ENCODE measurements at regions not wholly inside any gene's neighbourhood (a gene's known extent, or its start where the extent isn't known, plus 50 kb on each side); places are given as distances from the start of the nearest gene placed in this dataset.

GRCh38 chr12:59077575-59078426 is 157.5 kb upstream of the LRIG3 start:
- 67 to 72% methylated on average over 6 of the region's 6 CpGs for WGBS, 2 donors
- no peak overlapping the region for H3K4me3 ChIP-seq
- ATAC-seq, result peak in 3 of 4 donors; percentile 54 to 75 (median 65)
- H3K4me1 ChIP-seq, result peaks cover 0 to 5% (median 4%) of the 10 kb centered on the region in 3 donors
- H3K36me3 ChIP-seq, result no peaks in the 10 kb centered on the region
- DNase-seq, result peak in 1 of 6 donors; percentile 19
- intact Hi-C loops (cut with DNase I), result no loop called here
- no peaks in the 10 kb centered on the region for H3K27me3 ChIP-seq
- no peak for FAIRE-seq
- H3K9me3 ChIP-seq, result no peaks in the 10 kb centered on the region
- H3K27ac ChIP-seq, result no peak overlapping the region
- TF ChIP-seq CTCF (IDR thresholded peaks at IDR 0.05), result no peak

DNA sequence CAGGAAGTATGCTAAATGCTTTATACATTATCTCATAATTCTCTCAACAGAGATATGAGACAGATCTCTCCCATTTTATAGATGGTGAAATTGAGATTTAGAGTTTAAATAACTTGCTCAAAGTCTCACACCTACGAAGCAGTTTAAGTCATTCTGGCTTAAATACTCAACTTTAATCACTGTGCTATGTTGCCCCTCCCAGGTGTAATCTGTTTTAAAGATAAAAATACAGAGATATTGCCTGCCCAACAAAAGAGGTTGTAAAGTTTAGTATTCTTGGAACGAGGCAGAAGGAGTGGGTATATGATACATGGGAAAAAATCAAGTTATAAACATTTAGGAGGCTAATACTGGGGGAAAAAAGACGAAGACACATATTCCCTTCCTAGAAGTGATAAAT is 156.8 kb upstream of the LRIG3 start:
- H3K4me1 ChIP-seq, result peaks cover 0 to 5% (median 4%) of the 10 kb centered on the region in 3 donors
- H3K27me3 ChIP-seq, result no peaks in the 10 kb centered on the region
- no peak for DNase-seq
- no peak for ATAC-seq
- H3K27ac ChIP-seq, result no peak overlapping the region
- intact Hi-C loops (cut with DNase I), result no loop called here
- no peaks in the 10 kb centered on the region for H3K9me3 ChIP-seq
- no peaks in the 10 kb centered on the region for H3K36me3 ChIP-seq
- no peak for TF ChIP-seq CTCF (IDR thresholded peaks at IDR 0.05)
- whole genome bisulfite sequencing, 2 donors, result 36 to 47% methylated on average over 3 of the region's 3 CpGs
- no peak overlapping the region for H3K4me3 ChIP-seq
- peak; percentile 45 for FAIRE-seq

- no peaks in the 10 kb centered on the region for H3K9me3 ChIP-seq
- DNase-seq (no peak), ATAC-seq (no peak), FAIRE-seq (no peak)
- no peak overlapping the region for H3K4me3 ChIP-seq
- WGBS, 2 donors, result 81 to 100% methylated on average over 1 of the region's 1 CpG
- TF ChIP-seq CTCF (IDR thresholded peaks at IDR 0.05), result no peak
- intact Hi-C loops (cut with DNase I), result no loop called here
- H3K27ac ChIP-seq, result no peak overlapping the region
- H3K4me1 ChIP-seq, result peaks cover 0 to 5% (median 4%) of the 10 kb centered on the region in 3 donors
- H3K27me3 ChIP-seq, result no peaks in the 10 kb centered on the region
- H3K36me3 ChIP-seq, result no peaks in the 10 kb centered on the region
These were observed 156.3 kb upstream of the LRIG3 start for GRCh38 chr12:59076622-59077021.

GRCh38 chr12:59075968-59076490 is 155.7 kb upstream of the LRIG3 start:
- H3K27ac ChIP-seq, result no peak overlapping the region
- no peak for TF ChIP-seq CTCF (IDR thresholded peaks at IDR 0.05)

DNA sequence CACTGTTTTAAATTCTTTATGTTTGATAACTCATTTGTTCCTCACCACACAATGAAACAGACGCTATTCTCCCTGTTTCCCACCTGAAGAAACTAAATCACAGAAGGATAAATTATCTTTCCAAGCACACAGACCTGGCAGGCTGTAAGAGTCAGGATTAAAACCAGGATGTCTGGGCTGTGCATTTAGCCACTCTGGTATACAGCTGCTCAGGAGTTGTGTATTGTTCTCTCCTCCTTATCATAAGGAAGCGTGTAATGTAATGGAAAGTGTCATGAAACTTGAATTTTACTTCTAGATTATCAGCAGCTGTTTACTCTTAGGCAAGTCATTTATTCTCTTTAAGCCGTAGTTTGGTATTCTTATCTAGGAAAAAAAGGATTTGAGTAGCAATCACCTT is 154.8 kb upstream of the LRIG3 start:
- 65 to 71% methylated on average over 3 of the region's 3 CpGs for WGBS, 2 donors
- no peak for FAIRE-seq
- intact Hi-C loops (cut with DNase I), result no loop called here
- Histone ChIP-seq H3K27ac (no peak overlapping the region), H3K4me1 (peaks cover 0 to 5% (median 4%) of the 10 kb centered on the region in 3 donors), H3K4me3 (no peak overlapping the region), H3K27me3 (no peaks in the 10 kb centered on the region), H3K36me3 (no peaks in the 10 kb centered on the region), H3K9me3 (no peaks in the 10 kb centered on the region)
- no peak for DNase-seq
- ATAC-seq, result no peak
- TF ChIP-seq CTCF (IDR thresholded peaks at IDR 0.05), result no peak

More at GRCh38 chr12:59075968-59076490, 155.7 kb upstream of the LRIG3 start:
- H3K9me3 ChIP-seq, result no peaks in the 10 kb centered on the region
- FAIRE-seq, result no peak
- 96 to 100% methylated on average over 4 of the region's 4 CpGs for WGBS, 2 donors
- peaks cover 0 to 5% (median 4%) of the 10 kb centered on the region in 3 donors for H3K4me1 ChIP-seq
- H3K27me3 ChIP-seq, result no peaks in the 10 kb centered on the region
- no peak for DNase-seq
- H3K36me3 ChIP-seq, result no peaks in the 10 kb centered on the region
- intact Hi-C loops (cut with DNase I), result no loop called here
- H3K4me3 ChIP-seq, result no peak overlapping the region
- no peak for ATAC-seq

All from pancreas (tissue), 10 donors.